ENCODE measurements at regions not wholly inside any gene's neighbourhood (a gene's known extent, or its start where the extent isn't known, plus 50 kb on each side); places are given as distances from the start of the nearest gene placed in this dataset.

GRCh38 chr13:82772816-82773215 is 1109.5 kb downstream of the SLITRK1 start:
- TF ChIP-seq POLR2AphosphoS5 (IDR thresholded peaks at IDR 0.05): no peak
- no peak for TF ChIP-seq RAD21 (conservative IDR thresholded peaks at IDR 0.05)
- TF ChIP-seq CTCF (IDR thresholded peaks at IDR 0.05; ENCODE audit: poor library complexity, severe bottlenecking): no peak
- TF ChIP-seq REST (IDR thresholded peaks at IDR 0.05; ENCODE audit: borderline replicate concordance): no peak
- TF ChIP-seq EP300 (conservative IDR thresholded peaks at IDR 0.05; ENCODE audit: poor library complexity, severe bottlenecking): no peak
- no peak for TF ChIP-seq EZH2 (IDR thresholded peaks at IDR 0.05; ENCODE audit: borderline replicate concordance, insufficient read depth, low read length, poor library complexity, severe bottlenecking)
- no peak for TF ChIP-seq TAF1 (IDR thresholded peaks at IDR 0.05; ENCODE audit: low read depth)
- no peak for TF ChIP-seq SMC3 (conservative IDR thresholded peaks at IDR 0.05; ENCODE audit: poor library complexity)
